Naive thymus-derived CD4-positive, alpha-beta T cell (primary cell): ENCODE measurements at regions not wholly inside any gene's neighbourhood (a gene's known extent, or its start where the extent isn't known, plus 50 kb on each side); places are given as distances from the start of the nearest gene placed in this dataset.

Experiments used
- ATAC-seq: fragments of 150-1000 bp; cut with Tn5 transposase; 2 replicates; pipeline ENCODE4 v1.10.0; 2021; ENCODE audit warnings: mild to moderate bottlenecking, moderate library complexity
- CTCF ChIA-PET: fragments of 350-600 bp; sonication (Branson Sonifier 250); formaldehyde crosslinking; loops from one replicate; lab custom pipeline; 2021; ENCODE audit warnings: antibody characterized with exemption; lab: Charles Lee
- POLR2A ChIA-PET: fragments of 350-600 bp; sonication (Branson Sonifier 250); formaldehyde crosslinking; loops from one replicate; lab custom pipeline; 2021; ENCODE audit warnings: antibody characterized with exemption, inconsistent platforms; lab: Charles Lee
- DNase-seq, 9 donors: peaks; one replicate each; pipeline versions ENCODE4 v3.0.0 to v3.0.0-alpha.2; 2020 to 2022; ENCODE audit warnings: mixed read lengths in 1 of 9
- H3K27ac ChIP-seq: one replicate; pipeline ENCODE4 v1.7.0; 2013; ENCODE audit warnings: mild to moderate bottlenecking, low read depth, low read length, moderate library complexity
- H3K27me3 ChIP-seq, 2 donors: one replicate each; pipeline ENCODE4 v1.7.0; 2013; ENCODE audit warnings: low read length in 2 of 2, mild to moderate bottlenecking in 2 of 2, moderate library complexity in 2 of 2; ENCODE audit not compliant: control insufficient read depth in 2 of 2, insufficient read depth in 2 of 2
- H3K36me3 ChIP-seq, 3 experiments: 1 replicate in 2 of 3; 2 replicates in 1 of 3; pipeline ENCODE4 v1.7.0; 2013; ENCODE audit warnings: low read length in 3 of 3, mild to moderate bottlenecking in 3 of 3, moderate library complexity in 1 of 3; ENCODE audit not compliant: insufficient read depth in 3 of 3, control insufficient read depth in 2 of 3
- H3K4me1 ChIP-seq, 2 donors: one replicate each; pipeline ENCODE4 v1.7.0; 2013; ENCODE audit warnings: low read length in 2 of 2, mild to moderate bottlenecking in 2 of 2, moderate library complexity in 1 of 2; ENCODE audit not compliant: control insufficient read depth in 2 of 2, insufficient read depth in 2 of 2
- H3K4me3 ChIP-seq: 2 replicates; pipeline ENCODE4 v1.7.0; 2013; ENCODE audit warnings: mild to moderate bottlenecking, low read length
- H3K9me3 ChIP-seq, 3 experiments: 1 replicate in 2 of 3; 2 replicates in 1 of 3; pipeline ENCODE4 v1.7.0; 2013; ENCODE audit warnings: low read length in 3 of 3; ENCODE audit not compliant: control insufficient read depth in 2 of 3
- H3K27ac Mint-ChIP-seq, 9 donors: one replicate each; pipeline ENCODE4 v1.8.0; 2020 to 2022; ENCODE audit warnings: mixed read lengths in 9 of 9, mild to moderate bottlenecking in 8 of 9, moderate library complexity in 5 of 9, inconsistent platforms in 2 of 9
- H3K27me3 Mint-ChIP-seq, 5 donors: one replicate each; pipeline ENCODE4 v1.8.0; 2021 to 2022; ENCODE audit warnings: mixed read lengths in 5 of 5, mild to moderate bottlenecking in 1 of 5
- H3K36me3 Mint-ChIP-seq, 5 donors: one replicate each; pipeline ENCODE4 v1.8.0; 2020 to 2022; ENCODE audit warnings: mixed read lengths in 5 of 5, mild to moderate bottlenecking in 3 of 5, inconsistent platforms in 1 of 5
- H3K4me1 Mint-ChIP-seq, 7 donors: one replicate each; pipeline ENCODE4 v1.8.0; 2020 to 2022; ENCODE audit warnings: mixed read lengths in 7 of 7, mild to moderate bottlenecking in 3 of 7, inconsistent platforms in 1 of 7
- H3K4me3 Mint-ChIP-seq, 10 donors: one replicate each; pipeline ENCODE4 v1.8.0; 2020 to 2022; ENCODE audit warnings: mild to moderate bottlenecking in 10 of 10, mixed read lengths in 10 of 10, moderate library complexity in 6 of 10, inconsistent platforms in 2 of 10
- H3K9me3 Mint-ChIP-seq, 11 donors: one replicate each; pipeline ENCODE4 v1.8.0; 2020 to 2022; ENCODE audit warnings: mixed read lengths in 11 of 11, mild to moderate bottlenecking in 4 of 11, inconsistent platforms in 1 of 11, moderate library complexity in 1 of 11
- intact Hi-C, 2 donors: fragments of 100-400 bp; cut with micrococcal nuclease; formaldehyde crosslinking; loops; one replicate each; pipeline ENCODE4 v1.15.1; 2023

- ChIA-PET CTCF (interaction anchor here (0.6 to 2.4 kb wide), 4 partner anchors 13 to 107 kb away, joined by 3 to 11 read pairs (median 4); no protein-coding TSS in a partner anchor), POLR2A (interaction anchor here (0.8 to 1.1 kb wide), 3 partner anchors 48 to 168 kb away, joined by 3 read pairs; no protein-coding TSS in a partner anchor)
- no peaks in the 10 kb centered on the region for H3K9me3 Mint-ChIP-seq
- no peaks in the 10 kb centered on the region for H3K36me3 Mint-ChIP-seq
- H3K4me3 Mint-ChIP-seq, result peak overlapping the region in 3 of 10 donors; percentile 34 to 81 (median 77)
- H3K4me1 ChIP-seq, result peaks cover 26 to 48% of the 10 kb centered on the region in 2 donors
- H3K4me1 Mint-ChIP-seq, result peaks cover 3 to 63% (median 43%) of the 10 kb centered on the region in 7 donors
- no peaks in the 10 kb centered on the region for H3K36me3 ChIP-seq
- ATAC-seq (peak; percentile 30), DNase-seq (no peak)
- no peaks in the 10 kb centered on the region for H3K27me3 ChIP-seq
- H3K4me3 ChIP-seq, result no peak overlapping the region
- H3K27ac Mint-ChIP-seq, result peak overlapping the region in 6 of 9 donors; percentile 72 to 94 (median 90)
- no peak overlapping the region for H3K27ac ChIP-seq
- intact Hi-C loops, result loop anchor here in 1 of 2 donors (5.0 kb wide), 1 partner anchor 45 kb away; no protein-coding TSS in a partner anchor
- no peaks in the 10 kb centered on the region for H3K9me3 ChIP-seq
- peaks cover 0 to 2% (median 0%) of the 10 kb centered on the region in 5 donors for H3K27me3 Mint-ChIP-seq
Measured at GRCh38 chr16:85446951-85447692, 166.0 kb upstream of the GSE1 start.

- H3K27ac ChIP-seq, result no peak overlapping the region
- H3K36me3 ChIP-seq, result no peaks in the 10 kb centered on the region
- POLR2A ChIA-PET, result interaction anchor here (0.8 to 4.1 kb wide), 5 partner anchors 12 to 287 kb away, joined by 3 to 29 read pairs (median 3); no protein-coding TSS in a partner anchor
Measured at GRCh38 chr16:85447693-85448313, 165.3 kb upstream of the GSE1 start.

GRCh38 chr16:85448557-85449190 lies 164.4 kb upstream of the GSE1 start:
- Histone ChIP-seq H3K4me1 (peaks cover 31 to 57% of the 10 kb centered on the region in 2 donors), H3K36me3 (no peaks in the 10 kb centered on the region), H3K27me3 (no peaks in the 10 kb centered on the region), H3K4me3 (peak overlapping the region; percentile 24), H3K27ac (peak overlapping the region; percentile 58), H3K9me3 (no peaks in the 10 kb centered on the region)
- H3K9me3 Mint-ChIP-seq, result no peaks in the 10 kb centered on the region
- peak in 8 of 9 donors; percentile 36 to 76 (median 72) for DNase-seq
- H3K27ac Mint-ChIP-seq, result peak overlapping the region in 8 of 9 donors; percentile 83 to 97 (median 91)
- ATAC-seq, result peak; percentile 82
- no peaks in the 10 kb centered on the region for H3K36me3 Mint-ChIP-seq
- peaks cover 3 to 73% (median 48%) of the 10 kb centered on the region in 7 donors for H3K4me1 Mint-ChIP-seq
- POLR2A ChIA-PET, result interaction anchor here (0.7 to 4.1 kb wide), 8 partner anchors 8 to 286 kb away, joined by 3 to 29 read pairs (median 3); no protein-coding TSS in a partner anchor
- peak overlapping the region in 9 of 10 donors; percentile 60 to 82 (median 73) for H3K4me3 Mint-ChIP-seq
- CTCF ChIA-PET, result interaction anchor here (0.9 to 2.4 kb wide), 5 partner anchors 8 to 168 kb away, joined by 3 to 11 read pairs (median 3); no protein-coding TSS in a partner anchor
- peaks cover 0 to 2% (median 0%) of the 10 kb centered on the region in 5 donors for H3K27me3 Mint-ChIP-seq
- intact Hi-C loops, result loop anchor here in 1 of 2 donors (1.0 to 5.0 kb wide), 4 partner anchors 14 to 106 kb away; no protein-coding TSS in a partner anchor

More at GRCh38 chr16:85447693-85448313, 165.3 kb upstream of the GSE1 start:
- DNase-seq, result no peak
- CTCF ChIA-PET, result interaction anchor here (0.6 to 2.4 kb wide), 5 partner anchors 9 to 169 kb away, joined by 3 to 11 read pairs (median 4); no protein-coding TSS in a partner anchor
- H3K9me3 Mint-ChIP-seq, result no peaks in the 10 kb centered on the region
- peak overlapping the region; percentile 24 for H3K4me3 ChIP-seq
- H3K27ac Mint-ChIP-seq, result peak overlapping the region in 8 of 9 donors; percentile 51 to 97 (median 91)
- no peaks in the 10 kb centered on the region for H3K36me3 Mint-ChIP-seq
- H3K4me3 Mint-ChIP-seq, result peak overlapping the region in 8 of 10 donors; percentile 33 to 82 (median 72)
- no peaks in the 10 kb centered on the region for H3K9me3 ChIP-seq
- no peaks in the 10 kb centered on the region for H3K27me3 ChIP-seq
- H3K27me3 Mint-ChIP-seq, result peaks cover 0 to 2% (median 0%) of the 10 kb centered on the region in 5 donors
- ATAC-seq, result no peak
- intact Hi-C loops, result loop anchor here in 1 of 2 donors (1.0 to 5.0 kb wide), 4 partner anchors 14 to 107 kb away; no protein-coding TSS in a partner anchor
- H3K4me1 Mint-ChIP-seq, result peaks cover 3 to 70% (median 45%) of the 10 kb centered on the region in 7 donors
- H3K4me1 ChIP-seq, result peaks cover 31 to 55% of the 10 kb centered on the region in 2 donors

GRCh38 chr16:85449191-85449884 lies 163.8 kb upstream of the GSE1 start:
- no peaks in the 10 kb centered on the region for H3K36me3 Mint-ChIP-seq
- ChIA-PET CTCF (interaction anchor here (1.3 to 2.0 kb wide), 2 partner anchors 17 to 167 kb away, joined by 3 to 6 read pairs; no protein-coding TSS in a partner anchor), POLR2A (interaction anchor here (0.7 to 4.1 kb wide), 9 partner anchors 9 to 286 kb away, joined by 3 to 29 read pairs (median 3); no protein-coding TSS in a partner anchor)
- H3K9me3 Mint-ChIP-seq, result no peaks in the 10 kb centered on the region
- H3K9me3 ChIP-seq, result no peaks in the 10 kb centered on the region
- intact Hi-C loops, result loop anchor here in 1 of 2 donors (2.0 to 5.0 kb wide), 2 partner anchors 43 to 105 kb away; no protein-coding TSS in a partner anchor
- peaks cover 31 to 57% of the 10 kb centered on the region in 2 donors for H3K4me1 ChIP-seq
- H3K27me3 Mint-ChIP-seq, result peaks cover 0 to 2% (median 0%) of the 10 kb centered on the region in 5 donors
- H3K4me3 ChIP-seq, result no peak overlapping the region
- no peaks in the 10 kb centered on the region for H3K36me3 ChIP-seq
- H3K4me3 Mint-ChIP-seq, result peak overlapping the region in 9 of 10 donors; percentile 29 to 82 (median 73)
- DNase-seq (no peak), ATAC-seq (peak; percentile 10)
- peak overlapping the region in 8 of 9 donors; percentile 83 to 97 (median 91) for H3K27ac Mint-ChIP-seq
- H3K27me3 ChIP-seq, result no peaks in the 10 kb centered on the region
- peak overlapping the region; percentile 58 for H3K27ac ChIP-seq
- peaks cover 3 to 73% (median 48%) of the 10 kb centered on the region in 7 donors for H3K4me1 Mint-ChIP-seq

- Mint-ChIP-seq H3K4me1 (peaks cover 3 to 70% (median 48%) of the 10 kb centered on the region in 7 donors), H3K27me3 (peaks cover 0 to 2% (median 0%) of the 10 kb centered on the region in 5 donors), H3K9me3 (no peaks in the 10 kb centered on the region), H3K27ac (peak overlapping the region in 6 of 9 donors; percentile 75 to 97 (median 90)), H3K36me3 (no peaks in the 10 kb centered on the region), H3K4me3 (peak overlapping the region in 9 of 10 donors; percentile 19 to 81 (median 50))
- Histone ChIP-seq H3K9me3 (no peaks in the 10 kb centered on the region), H3K36me3 (no peaks in the 10 kb centered on the region), H3K27ac (peak overlapping the region; percentile 58), H3K4me3 (no peak overlapping the region), H3K4me1 (peaks cover 31 to 57% of the 10 kb centered on the region in 2 donors), H3K27me3 (no peaks in the 10 kb centered on the region)
- ATAC-seq, result no peak
- ChIA-PET POLR2A (interaction anchor here (0.5 to 4.1 kb wide), 6 partner anchors 8 to 143 kb away, joined by 3 to 29 read pairs (median 4); no protein-coding TSS in a partner anchor), CTCF (interaction anchor here (1.1 to 2.0 kb wide), 2 partner anchors 11 to 167 kb away, joined by 4 to 6 read pairs; no protein-coding TSS in a partner anchor)
- DNase-seq, result no peak
- intact Hi-C loops, result loop anchor here in 1 of 2 donors (2.0 to 5.0 kb wide), 2 partner anchors 42 to 105 kb away; no protein-coding TSS in a partner anchor
Measured at GRCh38 chr16:85449885-85450245, 163.3 kb upstream of the GSE1 start.
